ENCODE measurements at regions not wholly inside any gene's neighbourhood (a gene's known extent, or its start where the extent isn't known, plus 50 kb on each side); places are given as distances from the start of the nearest gene placed in this dataset.

DNA sequence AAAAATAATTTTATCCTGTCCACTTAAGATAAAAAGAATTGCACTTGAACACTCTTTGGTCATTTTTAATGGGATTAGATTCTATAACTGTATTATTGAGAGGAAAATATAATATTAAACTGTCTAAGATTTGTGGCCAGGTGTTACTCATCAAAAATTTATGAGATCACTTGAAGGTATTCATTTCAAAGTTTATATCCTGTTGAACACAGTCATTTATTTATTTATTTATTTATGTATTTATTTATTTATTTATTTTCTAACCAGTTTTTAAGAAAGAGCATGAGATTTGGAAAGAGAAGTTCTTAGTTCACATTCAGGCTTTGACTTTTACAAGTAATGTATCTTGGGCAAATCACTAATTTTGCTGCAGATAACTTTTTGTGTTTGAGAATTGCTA lies 692.7 kb downstream of the LTN1 start:
- TF ChIP-seq, protein P1, sequence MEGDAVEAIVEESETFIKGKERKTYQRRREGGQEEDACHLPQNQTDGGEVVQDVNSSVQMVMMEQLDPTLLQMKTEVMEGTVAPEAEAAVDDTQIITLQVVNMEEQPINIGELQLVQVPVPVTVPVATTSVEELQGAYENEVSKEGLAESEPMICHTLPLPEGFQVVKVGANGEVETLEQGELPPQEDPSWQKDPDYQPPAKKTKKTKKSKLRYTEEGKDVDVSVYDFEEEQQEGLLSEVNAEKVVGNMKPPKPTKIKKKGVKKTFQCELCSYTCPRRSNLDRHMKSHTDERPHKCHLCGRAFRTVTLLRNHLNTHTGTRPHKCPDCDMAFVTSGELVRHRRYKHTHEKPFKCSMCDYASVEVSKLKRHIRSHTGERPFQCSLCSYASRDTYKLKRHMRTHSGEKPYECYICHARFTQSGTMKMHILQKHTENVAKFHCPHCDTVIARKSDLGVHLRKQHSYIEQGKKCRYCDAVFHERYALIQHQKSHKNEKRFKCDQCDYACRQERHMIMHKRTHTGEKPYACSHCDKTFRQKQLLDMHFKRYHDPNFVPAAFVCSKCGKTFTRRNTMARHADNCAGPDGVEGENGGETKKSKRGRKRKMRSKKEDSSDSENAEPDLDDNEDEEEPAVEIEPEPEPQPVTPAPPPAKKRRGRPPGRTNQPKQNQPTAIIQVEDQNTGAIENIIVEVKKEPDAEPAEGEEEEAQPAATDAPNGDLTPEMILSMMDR (IDR thresholded peaks at IDR 0.05) = no peak
- TF ChIP-seq EP300 (IDR thresholded peaks at IDR 0.05) = no peak
- TF ChIP-seq POLR2A (IDR thresholded peaks at IDR 0.05) = no peak
- TF ChIP-seq POLR2AphosphoS5 (IDR thresholded peaks at IDR 0.05) = no peak
